Progenitor cell of endocrine pancreas (in vitro differentiated cells): ENCODE measurements at regions not wholly inside any gene's neighbourhood (a gene's known extent, or its start where the extent isn't known, plus 50 kb on each side); places are given as distances from the start of the nearest gene placed in this dataset.

Experiments used
- DNase-seq: peaks from one replicate; pipeline ENCODE4 v3.0.0; 2021; ENCODE audit warnings: low spot score; ENCODE audit not compliant: unreplicated experiment
- H3K27ac Mint-ChIP-seq: 2 replicates; pipeline ENCODE4 v1.8.0; 2021; ENCODE audit warnings: mild to moderate bottlenecking, moderate library complexity, mixed read lengths
- H3K27me3 Mint-ChIP-seq: 2 replicates; pipeline ENCODE4 v1.8.0; 2021; ENCODE audit warnings: mixed read lengths
- H3K36me3 Mint-ChIP-seq: 2 replicates; pipeline ENCODE4 v1.8.0; 2022; ENCODE audit warnings: mixed read lengths; ENCODE audit not compliant: insufficient read depth
- H3K4me1 Mint-ChIP-seq: 2 replicates; pipeline ENCODE4 v1.8.0; 2021; ENCODE audit warnings: low read depth, mixed read lengths
- H3K4me3 Mint-ChIP-seq: 2 replicates; pipeline ENCODE4 v1.8.0; 2021; ENCODE audit warnings: low read depth, mild to moderate bottlenecking, moderate library complexity, mixed read lengths
- H3K9me3 Mint-ChIP-seq: 2 replicates; pipeline ENCODE4 v1.8.0; 2021; ENCODE audit warnings: low read depth, mixed read lengths
- CTCF ChIP-seq: fragments of 200-600 bp; sonication (generic); IDR thresholded peaks from one replicate; pipeline ENCODE4 v1.5.0; 2021; ENCODE audit warnings: antibody characterized with exemption, mild to moderate bottlenecking; ENCODE audit not compliant: unreplicated experiment

GRCh38 chr13:82661126-82661525 lies 1221.1 kb downstream of the SLITRK1 start:
- H3K27me3 Mint-ChIP-seq, result no peaks in the 10 kb centered on the region
- DNase-seq, result no peak
- no peak for TF ChIP-seq CTCF
- no peaks in the 10 kb centered on the region for H3K4me1 Mint-ChIP-seq
- no peaks in the 10 kb centered on the region for H3K9me3 Mint-ChIP-seq
- H3K27ac Mint-ChIP-seq, result no peak overlapping the region
- H3K36me3 Mint-ChIP-seq, result no peaks in the 10 kb centered on the region
- H3K4me3 Mint-ChIP-seq, result no peak overlapping the region

- H3K27me3 Mint-ChIP-seq, result no peaks in the 10 kb centered on the region
- H3K36me3 Mint-ChIP-seq, result no peaks in the 10 kb centered on the region
- no peak for TF ChIP-seq CTCF
- no peak overlapping the region for H3K4me3 Mint-ChIP-seq
- H3K27ac Mint-ChIP-seq, result no peak overlapping the region
- no peaks in the 10 kb centered on the region for H3K4me1 Mint-ChIP-seq
- no peak for DNase-seq
- peaks cover 4% of the 10 kb centered on the region for H3K9me3 Mint-ChIP-seq
These were observed 1223.5 kb downstream of the SLITRK1 start for GRCh38 chr13:82658811-82659210.

- Mint-ChIP-seq H3K36me3 (no peaks in the 10 kb centered on the region), H3K9me3 (peaks cover 4% of the 10 kb centered on the region), H3K4me3 (no peak overlapping the region), H3K27me3 (no peaks in the 10 kb centered on the region), H3K4me1 (no peaks in the 10 kb centered on the region), H3K27ac (no peak overlapping the region)
- DNase-seq, result no peak
- no peak for TF ChIP-seq CTCF
These were observed 1224.8 kb downstream of the SLITRK1 start for GRCh38 chr13:82657471-82657870.

GRCh38 chr13:82654861-82655855 lies 1227.1 kb downstream of the SLITRK1 start:
- no peaks in the 10 kb centered on the region for H3K27me3 Mint-ChIP-seq

GRCh38 chr13:82654143-82654542 lies 1228.1 kb downstream of the SLITRK1 start:
- Mint-ChIP-seq H3K4me1 (no peaks in the 10 kb centered on the region), H3K36me3 (no peaks in the 10 kb centered on the region), H3K27ac (no peak overlapping the region), H3K4me3 (no peak overlapping the region), H3K9me3 (peaks cover 4% of the 10 kb centered on the region), H3K27me3 (no peaks in the 10 kb centered on the region)
- TF ChIP-seq CTCF, result no peak
- DNase-seq, result no peak

More at GRCh38 chr13:82654861-82655855, 1227.1 kb downstream of the SLITRK1 start:
- DNase-seq, result no peak
- H3K9me3 Mint-ChIP-seq, result peaks cover 4% of the 10 kb centered on the region
- no peak for TF ChIP-seq CTCF
- H3K36me3 Mint-ChIP-seq, result no peaks in the 10 kb centered on the region
- H3K4me3 Mint-ChIP-seq, result no peak overlapping the region
- no peaks in the 10 kb centered on the region for H3K4me1 Mint-ChIP-seq
- H3K27ac Mint-ChIP-seq, result no peak overlapping the region
